ENCODE measurements at regions not wholly inside any gene's neighbourhood (a gene's known extent, or its start where the extent isn't known, plus 50 kb on each side); places are given as distances from the start of the nearest gene placed in this dataset.

DNA sequence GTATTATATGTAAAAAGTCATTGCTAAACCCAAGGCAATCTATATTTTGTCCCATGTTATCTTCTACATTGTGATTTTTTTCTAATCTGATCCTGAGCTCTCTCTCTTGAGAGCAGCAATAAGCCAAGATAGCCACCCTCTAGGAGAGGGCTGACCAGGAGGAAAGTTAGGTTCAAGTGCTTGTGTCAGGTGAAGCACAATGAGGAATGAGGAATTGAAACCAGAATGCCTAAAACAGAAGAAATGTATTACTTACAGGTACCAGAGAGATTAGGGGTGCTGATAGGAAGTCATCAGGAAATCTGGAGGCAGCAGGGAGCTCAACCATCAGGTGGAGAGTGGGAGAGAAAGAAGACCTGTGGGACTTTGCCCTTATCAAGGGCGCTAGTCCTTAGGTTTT lies 85.5 kb upstream of the BARHL2 start:
- no peaks in the 10 kb centered on the region for H3K9me3 ChIP-seq
- no peak overlapping the region for H3K4me3 ChIP-seq
- DNase-seq (no peak), ATAC-seq (no peak)
- TF ChIP-seq, protein P1, sequence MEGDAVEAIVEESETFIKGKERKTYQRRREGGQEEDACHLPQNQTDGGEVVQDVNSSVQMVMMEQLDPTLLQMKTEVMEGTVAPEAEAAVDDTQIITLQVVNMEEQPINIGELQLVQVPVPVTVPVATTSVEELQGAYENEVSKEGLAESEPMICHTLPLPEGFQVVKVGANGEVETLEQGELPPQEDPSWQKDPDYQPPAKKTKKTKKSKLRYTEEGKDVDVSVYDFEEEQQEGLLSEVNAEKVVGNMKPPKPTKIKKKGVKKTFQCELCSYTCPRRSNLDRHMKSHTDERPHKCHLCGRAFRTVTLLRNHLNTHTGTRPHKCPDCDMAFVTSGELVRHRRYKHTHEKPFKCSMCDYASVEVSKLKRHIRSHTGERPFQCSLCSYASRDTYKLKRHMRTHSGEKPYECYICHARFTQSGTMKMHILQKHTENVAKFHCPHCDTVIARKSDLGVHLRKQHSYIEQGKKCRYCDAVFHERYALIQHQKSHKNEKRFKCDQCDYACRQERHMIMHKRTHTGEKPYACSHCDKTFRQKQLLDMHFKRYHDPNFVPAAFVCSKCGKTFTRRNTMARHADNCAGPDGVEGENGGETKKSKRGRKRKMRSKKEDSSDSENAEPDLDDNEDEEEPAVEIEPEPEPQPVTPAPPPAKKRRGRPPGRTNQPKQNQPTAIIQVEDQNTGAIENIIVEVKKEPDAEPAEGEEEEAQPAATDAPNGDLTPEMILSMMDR (IDR thresholded peaks at IDR 0.05): no peak
- H3K4me1 ChIP-seq (ENCODE audit: low read depth): no peaks in the 10 kb centered on the region
- no peaks in the 10 kb centered on the region for H3K36me3 ChIP-seq (ENCODE audit: low read depth)
- intact Hi-C loops (cut with DNase I, micrococcal nuclease): no loop called here

DNA sequence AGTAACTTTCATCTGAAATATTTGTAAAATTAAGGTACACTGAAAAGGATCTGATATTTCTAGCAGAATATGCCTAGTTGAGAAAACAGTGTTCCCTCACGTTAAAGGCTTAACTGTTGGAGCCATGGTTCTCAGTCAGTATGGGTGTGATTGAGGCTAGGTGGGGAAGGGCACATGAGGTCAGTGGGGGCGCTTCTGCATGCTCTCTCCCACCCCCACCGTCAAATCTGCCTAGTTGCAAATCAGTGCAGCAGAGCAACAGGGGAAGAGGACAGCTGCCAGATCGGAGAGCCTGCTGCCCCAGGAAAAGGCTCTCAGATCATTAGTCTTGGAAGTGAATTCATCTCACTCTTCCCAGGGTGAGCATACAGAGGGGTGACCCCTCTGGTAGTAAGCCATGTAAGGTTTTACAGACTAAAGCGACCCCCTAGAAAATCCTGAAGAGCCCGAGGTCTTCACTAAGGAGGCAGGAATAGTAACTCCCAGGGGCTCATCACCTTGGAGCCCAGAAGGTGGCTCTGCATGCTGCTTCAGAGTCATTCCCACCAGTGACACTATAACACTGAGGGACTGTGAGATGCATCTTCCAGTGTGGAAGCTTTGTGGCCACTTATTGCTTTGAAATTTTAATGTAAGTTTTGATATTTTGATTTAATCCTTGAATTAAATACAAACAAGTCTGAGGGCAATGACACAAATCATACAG lies 83.1 kb upstream of the BARHL2 start:
- TF ChIP-seq, protein P1 (IDR thresholded peaks at IDR 0.05): no peak
- intact Hi-C loops (cut with DNase I, micrococcal nuclease): no loop called here
- no peak for ATAC-seq
- Histone ChIP-seq H3K4me1 (ENCODE audit: low read depth) (no peaks in the 10 kb centered on the region), H3K4me3 (no peak overlapping the region), H3K36me3 (ENCODE audit: low read depth) (no peaks in the 10 kb centered on the region), H3K9me3 (no peaks in the 10 kb centered on the region)
- DNase-seq: no peak

DNA sequence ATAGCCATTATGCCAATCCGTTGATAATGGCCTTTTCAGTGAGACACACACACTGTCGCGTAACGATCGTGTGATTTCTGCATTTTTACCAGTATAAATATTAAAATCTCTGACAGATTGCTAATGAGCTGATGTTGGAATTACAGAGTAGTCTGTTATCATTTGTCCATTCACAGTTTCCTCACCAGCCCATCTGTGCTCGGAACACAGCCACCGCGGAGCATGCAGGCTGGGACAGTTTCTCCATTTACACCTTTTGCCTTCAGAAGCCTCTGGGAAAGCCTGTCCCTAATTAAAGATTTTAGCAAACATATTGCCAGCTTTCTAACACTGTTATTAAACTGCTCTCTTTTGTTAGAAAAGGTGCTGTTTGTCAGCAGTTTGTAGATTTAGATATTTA lies 82.2 kb upstream of the BARHL2 start:
- intact Hi-C loops (cut with DNase I, micrococcal nuclease): no loop called here
- H3K9me3 ChIP-seq: no peaks in the 10 kb centered on the region
- no peak for ATAC-seq
- H3K4me1 ChIP-seq (ENCODE audit: low read depth): no peaks in the 10 kb centered on the region
- no peak overlapping the region for H3K4me3 ChIP-seq
- TF ChIP-seq, protein P1 (IDR thresholded peaks at IDR 0.05): no peak
- H3K36me3 ChIP-seq (ENCODE audit: low read depth): no peaks in the 10 kb centered on the region
- DNase-seq: no peak

DNA sequence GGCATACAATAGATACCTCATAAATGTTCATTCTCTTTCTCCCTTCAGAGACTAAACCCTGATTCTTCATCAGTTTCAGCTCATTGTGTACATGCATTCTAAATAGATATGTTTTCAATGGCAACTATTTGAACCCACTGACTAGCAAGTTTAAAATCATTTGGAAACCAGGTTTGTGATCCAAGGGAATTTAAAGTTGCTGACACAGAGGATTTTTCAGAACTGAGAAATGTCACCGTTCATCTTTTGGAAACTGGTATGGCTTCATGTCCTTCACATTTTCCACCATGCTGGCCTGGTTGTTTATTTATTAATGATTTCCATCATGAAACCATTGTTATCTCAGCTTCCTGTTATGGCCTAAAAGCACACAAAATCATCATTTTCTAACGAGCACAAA lies 81.8 kb upstream of the BARHL2 start:
- TF ChIP-seq, protein P1 (IDR thresholded peaks at IDR 0.05): no peak
- Histone ChIP-seq H3K4me3 (no peak overlapping the region), H3K4me1 (ENCODE audit: low read depth) (no peaks in the 10 kb centered on the region), H3K36me3 (ENCODE audit: low read depth) (no peaks in the 10 kb centered on the region), H3K9me3 (no peaks in the 10 kb centered on the region)
- intact Hi-C loops (cut with DNase I, micrococcal nuclease): no loop called here
- DNase-seq (no peak), ATAC-seq (no peak)

DNA sequence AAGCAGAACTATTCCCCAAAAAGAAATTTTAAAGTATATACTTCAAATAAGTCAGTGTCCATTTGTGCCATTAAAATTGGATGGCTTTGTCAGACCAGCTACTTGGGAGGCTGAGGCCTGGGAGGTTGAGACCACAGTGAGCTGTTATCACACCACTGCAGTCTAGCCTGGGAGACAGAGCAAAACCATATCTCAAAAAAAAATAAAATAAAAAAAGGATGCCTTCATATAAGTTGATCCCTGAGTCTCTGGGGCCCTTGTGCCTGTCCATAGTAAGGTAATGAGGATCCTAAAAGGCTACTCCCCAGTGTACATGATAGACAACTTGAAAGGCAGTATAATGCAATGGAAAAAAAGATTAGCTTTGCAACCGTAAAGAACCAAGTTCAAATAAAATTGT lies 81.2 kb upstream of the BARHL2 start:
- Histone ChIP-seq H3K36me3 (ENCODE audit: low read depth) (no peaks in the 10 kb centered on the region), H3K4me3 (no peak overlapping the region)

More for the DNA sequence above, 81.2 kb upstream of the BARHL2 start:
- H3K4me1 ChIP-seq (ENCODE audit: low read depth): no peaks in the 10 kb centered on the region
- intact Hi-C loops (cut with DNase I, micrococcal nuclease): no loop called here
- H3K9me3 ChIP-seq: no peaks in the 10 kb centered on the region
- DNase-seq: no peak
- ATAC-seq: no peak
- TF ChIP-seq, protein P1 (IDR thresholded peaks at IDR 0.05): no peak

Measured in mucosa of descending colon (tissue), 3 donors.